Ishikawa (cell line): ENCODE measurements at regions not wholly inside any gene's neighbourhood (a gene's known extent, or its start where the extent isn't known, plus 50 kb on each side); places are given as distances from the start of the nearest gene placed in this dataset.

ENCODE experiments used
- EP300 ChIP-seq: IDR thresholded peaks from 2 replicates; pipeline ENCODE4 v1.6.1; 2012; ENCODE audit warnings: borderline replicate concordance
- NFIC ChIP-seq: IDR thresholded peaks from 2 replicates; pipeline ENCODE4 v1.6.1; 2012
- RAD21 ChIP-seq: IDR thresholded peaks from 2 replicates; pipeline ENCODE4 v1.6.1; 2012; ENCODE audit warnings: low read depth
- REST ChIP-seq: IDR thresholded peaks from 2 replicates; pipeline ENCODE4 v1.6.1; 2012; ENCODE audit warnings: low read depth, mild to moderate bottlenecking
- TAF1 ChIP-seq: IDR thresholded peaks from 2 replicates; pipeline ENCODE4 v1.6.1; 2012; ENCODE audit warnings: low read depth, mild to moderate bottlenecking
- TEAD4 ChIP-seq: IDR thresholded peaks from 2 replicates; pipeline ENCODE4 v1.6.1; 2012
- YY1 ChIP-seq: IDR thresholded peaks from 2 replicates; pipeline ENCODE4 v1.6.1; 2012; ENCODE audit warnings: low read depth
- ZBTB7A ChIP-seq: IDR thresholded peaks from 2 replicates; pipeline ENCODE4 v1.6.1; 2012; ENCODE audit warnings: low read depth
- TF ChIP-seq, protein P1 (sequence below): IDR thresholded peaks from 2 replicates; pipeline ENCODE4 v1.6.1; 2012
- TF ChIP-seq, protein P2 (sequence below): IDR thresholded peaks from 2 replicates; pipeline ENCODE4 v1.6.1; 2012

- TF ChIP-seq, protein P1, sequence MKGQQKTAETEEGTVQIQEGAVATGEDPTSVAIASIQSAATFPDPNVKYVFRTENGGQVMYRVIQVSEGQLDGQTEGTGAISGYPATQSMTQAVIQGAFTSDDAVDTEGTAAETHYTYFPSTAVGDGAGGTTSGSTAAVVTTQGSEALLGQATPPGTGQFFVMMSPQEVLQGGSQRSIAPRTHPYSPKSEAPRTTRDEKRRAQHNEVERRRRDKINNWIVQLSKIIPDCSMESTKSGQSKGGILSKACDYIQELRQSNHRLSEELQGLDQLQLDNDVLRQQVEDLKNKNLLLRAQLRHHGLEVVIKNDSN, result no peak
- TF ChIP-seq RAD21, result no peak
- TF ChIP-seq TAF1, result no peak
- no peak for TF ChIP-seq YY1
- no peak for TF ChIP-seq NFIC
- TF ChIP-seq EP300, result no peak
- TF ChIP-seq, protein P2, sequence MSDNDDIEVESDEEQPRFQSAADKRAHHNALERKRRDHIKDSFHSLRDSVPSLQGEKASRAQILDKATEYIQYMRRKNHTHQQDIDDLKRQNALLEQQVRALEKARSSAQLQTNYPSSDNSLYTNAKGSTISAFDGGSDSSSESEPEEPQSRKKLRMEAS, result no peak
- no peak for TF ChIP-seq REST
- TF ChIP-seq TEAD4, result no peak
- TF ChIP-seq ZBTB7A, result no peak
These were observed 134.5 kb upstream of the CWC22 start for GRCh38 chr2:180141600-180141999.
